ENCODE measurements at regions not wholly inside any gene's neighbourhood (a gene's known extent, or its start where the extent isn't known, plus 50 kb on each side); places are given as distances from the start of the nearest gene placed in this dataset.

- Histone ChIP-seq H2BK120ac (replicated peaks; ENCODE audit: low read depth, low read length) (no peak overlapping the region), H4K5ac (ENCODE audit: insufficient read length, low read depth, low read length) (no peak overlapping the region), H2AFZ (ENCODE audit: low read length) (no peak overlapping the region), H3K27me3 (replicated peaks in 1 of 4; ENCODE audit: control insufficient read depth in 3 of 4, extremely low read depth in 1 of 4, insufficient read depth in 3 of 4, low read length in 3 of 4) (no peaks in the 10 kb centered on the region), H2BK20ac (ENCODE audit: low read length) (no peak overlapping the region), H4K8ac (ENCODE audit: extremely low read depth, insufficient read depth, low read length) (no peak overlapping the region), H3K23me2 (ENCODE audit: low read depth, low read length) (peaks cover 10% of the 10 kb centered on the region; the same call in 1 of the 2 replicates), H2AK5ac (ENCODE audit: low read depth, low read length) (0 out of 2 replicates have a peak overlapping the region, but pooled peaks have one; percentile 53), H3K9ac (replicated peaks in 1 of 4; ENCODE audit: extremely low read depth in 1 of 4, low read depth in 3 of 4, low read length in 3 of 4) (no peak overlapping the region), H3K9me3 (ENCODE audit: insufficient read depth in 2 of 2, low read depth in 1 of 2, low read length in 1 of 2) (peaks cover 9 to 21% of the 10 kb centered on the region in 2 experiments; a peak in 3 of 4 replicates), H3K4me3 (ENCODE audit: extremely low read depth in 1 of 4, insufficient read depth in 2 of 4, low read depth in 3 of 4, low read length in 4 of 4) (no peak overlapping the region), H3K23ac (ENCODE audit: insufficient read length) (no peak overlapping the region), H3K18ac (ENCODE audit: extremely low read depth, low read length) (no peak overlapping the region), H2BK15ac (ENCODE audit: low read length) (no peak overlapping the region), H3K79me1 (ENCODE audit: low read depth, low read length) (no peaks in the 10 kb centered on the region), H3K14ac (ENCODE audit: insufficient read length) (no peak overlapping the region), H4K91ac (replicated peaks; ENCODE audit: insufficient read length, low read length) (no peak overlapping the region), H3K4me2 (ENCODE audit: insufficient read depth in 1 of 2, low read depth in 2 of 2, low read length in 2 of 2) (no peak overlapping the region), H3K4ac (replicated peaks; ENCODE audit: insufficient read length, low read depth, low read length) (no peak overlapping the region), H2BK5ac (ENCODE audit: low read depth, low read length) (no peak overlapping the region), H3K36me3 (ENCODE audit: control insufficient read depth in 2 of 4, insufficient read depth in 4 of 4, low read length in 3 of 4) (no peaks in the 10 kb centered on the region), H4K20me1 (replicated peaks in 1 of 2; ENCODE audit: control insufficient read depth in 1 of 2, insufficient read depth in 2 of 2, low read length in 2 of 2) (no peaks in the 10 kb centered on the region), H3K4me1 (replicated peaks in 1 of 4; ENCODE audit: control insufficient read depth in 3 of 4, insufficient read depth in 4 of 4, low read length in 3 of 4) (peaks cover 0 to 10% (median 4%) of the 10 kb centered on the region in 4 experiments; a peak in 4 of 7 replicates), H3K27ac (ENCODE audit: low read depth, low read length) (no peak overlapping the region), H3K79me2 (ENCODE audit: control insufficient read depth in 1 of 2, insufficient read depth in 2 of 2, low read length in 2 of 2) (no peaks in the 10 kb centered on the region), H3K56ac (replicated peaks; ENCODE audit: insufficient read length, low read depth, low read length) (no peak overlapping the region), H2BK12ac (ENCODE audit: low read depth, low read length) (no peak overlapping the region)
- CTCF ChIA-PET (ENCODE audit: partially characterized antibody): interaction anchor here (0.9 to 1.3 kb wide), 3 partner anchors 8 to 236 kb away, joined by 3 to 4 read pairs (median 3); no protein-coding TSS in a partner anchor
- FAIRE-seq: no peak
- WGBS, 2 experiments (ENCODE audit: extremely low coverage in 1 of 2, insufficient coverage in 1 of 2, insufficient read length in 1 of 2, insufficient replicate concordance in 2 of 2, low coverage in 1 of 2, low lambda C conversion rate in 2 of 2, missing lambda C conversion rate in 1 of 2): 87% methylated on average over 12 of the region's 12 CpGs; no CpG with 5 or more reads in 1 of the 2 experiments
- POLR2A ChIA-PET (ENCODE audit: partially characterized antibody): no interaction called here
- no peak for DNase-seq (ENCODE audit: low read depth in 1 of 2, low spot score in 2 of 2)
- TF ChIP-seq GABPA (IDR thresholded peaks at IDR 0.05; ENCODE audit: borderline replicate concordance, insufficient read depth, low read length) (no peak), POLR2AphosphoS5 (IDR thresholded peaks at IDR 0.05; ENCODE audit: low read depth, low read length) (no peak), JUND (IDR thresholded peaks at IDR 0.05; ENCODE audit: low read length) (no peak), POU5F1 (IDR thresholded peaks at IDR 0.05; ENCODE audit: low read depth, low read length) (no peak), SIX5 (IDR thresholded peaks at IDR 0.05; ENCODE audit: low read depth, low read length) (no peak), RFX5 (IDR thresholded peaks at IDR 0.05; ENCODE audit: borderline replicate concordance, low read depth, low read length) (no peak), SRF (IDR thresholded peaks at IDR 0.05; ENCODE audit: low read depth, low read length) (no peak), KDM1A (IDR thresholded peaks at IDR 0.05; ENCODE audit: borderline replicate concordance, low read length) (no peak)
- TF ChIP-seq, protein P1, sequence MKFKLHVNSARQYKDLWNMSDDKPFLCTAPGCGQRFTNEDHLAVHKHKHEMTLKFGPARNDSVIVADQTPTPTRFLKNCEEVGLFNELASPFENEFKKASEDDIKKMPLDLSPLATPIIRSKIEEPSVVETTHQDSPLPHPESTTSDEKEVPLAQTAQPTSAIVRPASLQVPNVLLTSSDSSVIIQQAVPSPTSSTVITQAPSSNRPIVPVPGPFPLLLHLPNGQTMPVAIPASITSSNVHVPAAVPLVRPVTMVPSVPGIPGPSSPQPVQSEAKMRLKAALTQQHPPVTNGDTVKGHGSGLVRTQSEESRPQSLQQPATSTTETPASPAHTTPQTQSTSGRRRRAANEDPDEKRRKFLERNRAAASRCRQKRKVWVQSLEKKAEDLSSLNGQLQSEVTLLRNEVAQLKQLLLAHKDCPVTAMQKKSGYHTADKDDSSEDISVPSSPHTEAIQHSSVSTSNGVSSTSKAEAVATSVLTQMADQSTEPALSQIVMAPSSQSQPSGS (IDR thresholded peaks at IDR 0.05; ENCODE audit: low read length): no peak
Observed at GRCh38 chr6:170067923-170068360, 222.9 kb downstream of the DLL1 start.

Measured in H1 (cell line).